Memory B cell (primary cell): ENCODE measurements at regions not wholly inside any gene's neighbourhood (a gene's known extent, or its start where the extent isn't known, plus 50 kb on each side); places are given as distances from the start of the nearest gene placed in this dataset.
"Not testable (repeated sequence)": the region's sequence is repeated elsewhere in the genome, so short reads cannot be mapped to it uniquely, and the experiment has no call there.

Experiments used
- ATAC-seq: fragments of 150-1000 bp; cut with Tn5 transposase; 2 replicates; pipeline ENCODE4 v1.10.0; 2021; ENCODE audit warnings: low read depth, mild to moderate bottlenecking, moderate library complexity
- DNase-seq, 2 donors: peaks; one replicate each; pipeline ENCODE4 v3.0.0; 2022; ENCODE audit warnings: low spot score in 2 of 2
- H3K27ac Mint-ChIP-seq: one replicate; pipeline ENCODE4 v1.8.0; 2022; ENCODE audit warnings: mild to moderate bottlenecking, moderate library complexity, mixed read lengths
- H3K27me3 Mint-ChIP-seq: one replicate; pipeline ENCODE4 v1.8.0; 2022; ENCODE audit warnings: mixed read lengths
- H3K36me3 Mint-ChIP-seq: one replicate; pipeline ENCODE4 v1.8.0; 2022; ENCODE audit warnings: mild to moderate bottlenecking, mixed read lengths
- H3K4me1 Mint-ChIP-seq: one replicate; pipeline ENCODE4 v1.8.0; 2022; ENCODE audit warnings: mixed read lengths
- H3K4me3 Mint-ChIP-seq: one replicate; pipeline ENCODE4 v1.8.0; 2022; ENCODE audit warnings: mild to moderate bottlenecking, moderate library complexity, mixed read lengths
- H3K9me3 Mint-ChIP-seq: one replicate; pipeline ENCODE4 v1.8.0; 2022; ENCODE audit warnings: mixed read lengths

- not testable (repeated sequence) for H3K4me3 Mint-ChIP-seq, ATAC-seq, H3K4me1 Mint-ChIP-seq, DNase-seq, H3K27ac Mint-ChIP-seq, H3K9me3 Mint-ChIP-seq, H3K36me3 Mint-ChIP-seq, H3K27me3 Mint-ChIP-seq
Measured at GRCh38 chrY:11085801-11086200, 1558.1 kb downstream of the TSPY10 start.

- ATAC-seq, H3K27me3 Mint-ChIP-seq, H3K9me3 Mint-ChIP-seq, H3K4me3 Mint-ChIP-seq, H3K36me3 Mint-ChIP-seq, H3K4me1 Mint-ChIP-seq, DNase-seq, H3K27ac Mint-ChIP-seq: not testable (repeated sequence)
Measured at GRCh38 chrY:11097498-11097897, 1569.8 kb downstream of the TSPY10 start.

DNA sequence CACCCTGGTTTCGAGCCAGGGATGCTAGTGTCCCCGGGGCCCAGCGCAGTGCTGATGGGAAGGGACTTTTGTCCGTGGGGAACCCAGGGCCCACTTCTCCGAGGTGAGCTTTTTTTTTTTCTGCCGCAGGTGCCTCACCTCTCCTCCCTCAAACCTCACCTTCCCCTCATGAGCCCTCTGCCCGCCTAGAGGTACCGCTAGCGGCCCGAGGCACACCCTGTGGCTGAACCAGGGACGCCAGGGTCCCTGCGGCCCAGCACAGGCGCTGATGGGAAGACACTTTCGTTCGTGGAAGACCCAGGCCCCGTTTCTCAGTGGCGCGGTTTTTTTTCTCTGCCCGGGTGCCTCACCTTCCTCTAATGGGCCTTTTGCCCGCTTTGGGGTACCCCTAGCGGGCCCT is 1570.7 kb downstream of the TSPY10 start:
- H3K27me3 Mint-ChIP-seq, H3K9me3 Mint-ChIP-seq, H3K27ac Mint-ChIP-seq: not testable (repeated sequence)

GRCh38 chrY:11099004-11099403 is 1571.3 kb downstream of the TSPY10 start:
- H3K9me3 Mint-ChIP-seq: peaks cover 3% of the 10 kb centered on the region
- H3K36me3 Mint-ChIP-seq: no peaks in the 10 kb centered on the region
- H3K4me1 Mint-ChIP-seq: no peaks in the 10 kb centered on the region
- H3K27ac Mint-ChIP-seq: no peak overlapping the region
- DNase-seq (no peak), ATAC-seq (no peak)
- H3K27me3 Mint-ChIP-seq: no peaks in the 10 kb centered on the region
- no peak overlapping the region for H3K4me3 Mint-ChIP-seq

More for the DNA sequence above, 1570.7 kb downstream of the TSPY10 start:
- not testable (repeated sequence) for H3K4me1 Mint-ChIP-seq, ATAC-seq, H3K4me3 Mint-ChIP-seq, H3K36me3 Mint-ChIP-seq, DNase-seq

- not testable (repeated sequence) for ATAC-seq, H3K4me3 Mint-ChIP-seq, H3K27ac Mint-ChIP-seq, H3K4me1 Mint-ChIP-seq, DNase-seq, H3K27me3 Mint-ChIP-seq, H3K36me3 Mint-ChIP-seq, H3K9me3 Mint-ChIP-seq
Measured at GRCh38 chrY:11100472-11100871, 1572.8 kb downstream of the TSPY10 start.

DNA sequence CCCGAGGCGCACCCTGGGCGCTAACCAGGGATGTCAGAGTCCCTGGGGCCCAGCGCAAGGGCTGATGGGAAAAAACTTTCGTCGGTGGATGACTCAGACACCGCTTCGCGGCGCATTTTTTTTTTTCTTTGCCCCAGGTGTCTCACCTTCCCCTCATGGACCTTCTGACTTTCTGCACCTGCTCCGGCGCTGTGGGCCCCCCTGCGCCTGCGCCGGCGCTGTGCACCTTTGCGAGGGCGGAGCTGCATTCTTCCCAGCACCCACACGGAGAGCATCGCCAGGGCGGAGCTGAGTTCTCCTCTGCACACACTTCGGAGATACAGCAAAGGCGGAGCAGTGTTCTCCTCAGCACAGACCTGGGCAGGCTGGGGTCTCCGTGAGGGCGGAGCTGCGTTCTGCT is 1575.3 kb downstream of the TSPY10 start:
- not testable (repeated sequence) for H3K27ac Mint-ChIP-seq, ATAC-seq, H3K36me3 Mint-ChIP-seq

GRCh38 chrY:11107127-11107918 is 1579.6 kb downstream of the TSPY10 start:
- H3K27ac Mint-ChIP-seq, DNase-seq, H3K36me3 Mint-ChIP-seq, H3K9me3 Mint-ChIP-seq, H3K4me3 Mint-ChIP-seq, H3K27me3 Mint-ChIP-seq, H3K4me1 Mint-ChIP-seq, ATAC-seq: not testable (repeated sequence)

More for the DNA sequence above, 1575.3 kb downstream of the TSPY10 start:
- not testable (repeated sequence) for H3K4me1 Mint-ChIP-seq, H3K4me3 Mint-ChIP-seq, H3K9me3 Mint-ChIP-seq, H3K27me3 Mint-ChIP-seq, DNase-seq

GRCh38 chrY:11151724-11152123 is 1549.3 kb upstream of the USP9Y start:
- H3K27me3 Mint-ChIP-seq, DNase-seq, H3K36me3 Mint-ChIP-seq, ATAC-seq, H3K27ac Mint-ChIP-seq, H3K9me3 Mint-ChIP-seq, H3K4me3 Mint-ChIP-seq, H3K4me1 Mint-ChIP-seq: not testable (repeated sequence)

GRCh38 chrY:11156100-11156499 is 1544.9 kb upstream of the USP9Y start:
- H3K4me3 Mint-ChIP-seq, H3K27me3 Mint-ChIP-seq, DNase-seq, H3K27ac Mint-ChIP-seq, ATAC-seq, H3K36me3 Mint-ChIP-seq, H3K4me1 Mint-ChIP-seq, H3K9me3 Mint-ChIP-seq: not testable (repeated sequence)

- DNase-seq, ATAC-seq, H3K9me3 Mint-ChIP-seq, H3K27me3 Mint-ChIP-seq, H3K4me1 Mint-ChIP-seq, H3K27ac Mint-ChIP-seq, H3K36me3 Mint-ChIP-seq, H3K4me3 Mint-ChIP-seq: not testable (repeated sequence)
Measured at GRCh38 chrY:11156846-11157245, 1544.2 kb upstream of the USP9Y start.

DNA sequence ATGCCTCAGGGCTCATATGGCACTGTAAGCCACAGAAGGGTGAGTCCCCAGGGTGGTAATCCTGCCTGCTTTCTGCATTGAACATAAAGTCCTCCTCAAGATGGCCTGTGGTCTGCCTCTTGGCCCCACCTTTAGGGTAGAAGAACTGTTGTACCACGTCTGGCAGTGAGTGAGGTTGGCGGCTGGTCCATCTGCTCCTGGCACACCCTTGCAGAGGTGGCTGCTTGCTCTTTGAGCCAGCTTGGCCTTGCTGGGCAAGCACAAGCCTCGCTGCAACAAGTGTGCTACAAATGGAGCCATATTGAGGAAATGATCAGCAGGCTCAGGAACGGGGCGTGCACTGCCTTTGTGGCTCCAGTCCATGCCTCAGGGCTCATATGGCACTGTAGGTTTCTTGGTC is 1524.0 kb upstream of the USP9Y start:
- not testable (repeated sequence) for ATAC-seq

GRCh38 chrY:11201133-11201532 is 1499.9 kb upstream of the USP9Y start:
- H3K27me3 Mint-ChIP-seq, H3K9me3 Mint-ChIP-seq, H3K36me3 Mint-ChIP-seq, ATAC-seq, DNase-seq, H3K27ac Mint-ChIP-seq, H3K4me1 Mint-ChIP-seq, H3K4me3 Mint-ChIP-seq: not testable (repeated sequence)

More for the DNA sequence above, 1524.0 kb upstream of the USP9Y start:
- H3K27me3 Mint-ChIP-seq, H3K9me3 Mint-ChIP-seq, H3K4me1 Mint-ChIP-seq, H3K27ac Mint-ChIP-seq, H3K4me3 Mint-ChIP-seq, DNase-seq, H3K36me3 Mint-ChIP-seq: not testable (repeated sequence)

DNA sequence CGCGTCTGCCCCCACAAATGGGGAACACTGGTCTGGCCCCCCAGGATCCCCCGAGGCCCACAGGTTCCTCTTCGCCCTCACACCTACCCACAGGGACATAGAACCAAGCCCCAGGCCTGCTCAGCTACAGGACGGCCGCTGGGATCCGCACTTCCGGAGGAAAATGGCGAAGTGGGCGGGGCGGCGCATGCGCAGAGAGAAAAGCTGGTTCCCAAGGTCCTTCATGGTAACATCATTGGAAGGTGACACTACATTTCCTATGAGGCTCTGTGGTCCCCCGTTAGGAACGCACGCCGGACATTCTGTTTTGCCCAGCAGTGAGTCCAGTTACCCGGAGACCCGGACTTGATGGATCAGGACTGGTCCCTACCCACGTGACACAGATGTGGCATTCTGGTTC is 1486.2 kb upstream of the USP9Y start:
- H3K9me3 Mint-ChIP-seq, H3K27ac Mint-ChIP-seq, H3K36me3 Mint-ChIP-seq, H3K4me1 Mint-ChIP-seq, DNase-seq, ATAC-seq, H3K27me3 Mint-ChIP-seq: not testable (repeated sequence)
- H3K4me3 Mint-ChIP-seq: peak overlapping the region; percentile 67
